ENCODE measurements at regions not wholly inside any gene's neighbourhood (a gene's known extent, or its start where the extent isn't known, plus 50 kb on each side); places are given as distances from the start of the nearest gene placed in this dataset.

DNA sequence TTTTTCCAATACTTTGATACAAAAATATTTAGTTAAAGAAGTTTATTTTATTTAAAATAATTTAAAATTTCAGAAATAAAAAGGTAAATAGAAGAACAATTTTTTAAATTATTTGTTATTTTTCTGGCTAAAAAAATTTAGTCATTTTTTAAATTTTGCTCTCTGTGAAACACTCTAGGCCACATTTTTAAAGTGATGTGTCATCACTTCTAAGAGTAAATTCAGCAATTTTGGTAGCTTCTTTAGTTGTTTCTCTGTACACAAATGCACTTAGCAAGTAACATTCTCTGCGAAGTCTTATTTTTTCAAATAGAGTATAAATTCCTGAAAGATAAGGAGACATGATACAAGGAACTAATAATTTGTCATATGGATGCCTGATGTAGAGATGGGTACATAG lies 760.0 kb upstream of the PRMT6 start:
- TF ChIP-seq TAF1 (IDR thresholded peaks at IDR 0.05; ENCODE audit: low read depth, low read length) = no peak
- no peak for TF ChIP-seq POLR2A (IDR thresholded peaks at IDR 0.05; ENCODE audit: low read depth, low read length)
- TF ChIP-seq POLR2AphosphoS5 (IDR thresholded peaks at IDR 0.05; ENCODE audit: low read depth, low read length) = no peak
